ENCODE measurements at regions not wholly inside any gene's neighbourhood (a gene's known extent, or its start where the extent isn't known, plus 50 kb on each side); places are given as distances from the start of the nearest gene placed in this dataset.

- Histone ChIP-seq H3K4me3 (no peak overlapping the region), H3K27ac (no peak overlapping the region), H3K4me2 (peak overlapping the region in 3 of 11 experiments; percentile 1 to 4 (median 3); a peak in 3 of 22 replicates), H3K4me1 (peaks cover 22 to 37% (median 30%) of the 10 kb centered on the region in 10 experiments), H4K20me1 (no peaks in the 10 kb centered on the region), H3K9me3 (replicated peaks in 1 of 11) (peaks cover 22 to 41% (median 28%) of the 10 kb centered on the region in 11 experiments; a peak in 21 of 22 replicates), H3K9ac (no peak overlapping the region), H3K36me3 (no peaks in the 10 kb centered on the region), H3K27me3 (no peaks in the 10 kb centered on the region)
- TF ChIP-seq Cebpa-rat (IDR thresholded peaks at IDR 0.05), result no peak
Measured at GRCh38 chr2:102086150-102086872, 56.2 kb upstream of the IL1R1 start.

GRCh38 chr2:102091121-102091520 lies 51.4 kb upstream of the IL1R1 start:
- H3K9ac ChIP-seq, result no peak overlapping the region
- H3K4me3 ChIP-seq, result no peak overlapping the region
- peaks cover 0 to 17% (median 9%) of the 10 kb centered on the region in 10 experiments; a peak in 13 of 20 replicates for H3K4me1 ChIP-seq
- no peaks in the 10 kb centered on the region for H3K36me3 ChIP-seq
- TF ChIP-seq Cebpa-rat (IDR thresholded peaks at IDR 0.05), result no peak
- H3K27me3 ChIP-seq, result no peaks in the 10 kb centered on the region
- H3K4me2 ChIP-seq, result no peak overlapping the region
- no peaks in the 10 kb centered on the region for H4K20me1 ChIP-seq
- no peak overlapping the region for H3K27ac ChIP-seq
- peaks cover 22 to 48% (median 30%) of the 10 kb centered on the region in 11 experiments; a peak in 21 of 22 replicates for H3K9me3 ChIP-seq (replicated peaks in 1 of 11)

GRCh38 chr2:102091908-102092307 lies 50.6 kb upstream of the IL1R1 start:
- no peaks in the 10 kb centered on the region for H4K20me1 ChIP-seq
- no peak overlapping the region for H3K4me3 ChIP-seq
- no peak overlapping the region for H3K27ac ChIP-seq
- peaks cover 0 to 14% (median 8%) of the 10 kb centered on the region in 10 experiments; a peak in 10 of 20 replicates for H3K4me1 ChIP-seq
- no peaks in the 10 kb centered on the region for H3K27me3 ChIP-seq
- H3K9ac ChIP-seq, result no peak overlapping the region
- no peaks in the 10 kb centered on the region for H3K36me3 ChIP-seq
- peaks cover 22 to 48% (median 30%) of the 10 kb centered on the region in 11 experiments; a peak in 21 of 22 replicates for H3K9me3 ChIP-seq (replicated peaks in 1 of 11)
- no peak overlapping the region for H3K4me2 ChIP-seq
- no peak for TF ChIP-seq Cebpa-rat (IDR thresholded peaks at IDR 0.05)

- Histone ChIP-seq H3K4me1 (peaks cover 0 to 14% (median 8%) of the 10 kb centered on the region in 10 experiments; a peak in 10 of 20 replicates), H4K20me1 (no peaks in the 10 kb centered on the region), H3K4me2 (no peak overlapping the region), H3K9me3 (replicated peaks in 1 of 11) (peaks cover 17 to 43% (median 24%) of the 10 kb centered on the region in 11 experiments; a peak in 21 of 22 replicates), H3K36me3 (no peaks in the 10 kb centered on the region), H3K9ac (no peak overlapping the region), H3K27ac (no peak overlapping the region), H3K4me3 (no peak overlapping the region), H3K27me3 (no peaks in the 10 kb centered on the region)
- no peak for TF ChIP-seq Cebpa-rat (IDR thresholded peaks at IDR 0.05)
Measured at GRCh38 chr2:102092535-102092934, 50.0 kb upstream of the IL1R1 start.

Measured in BLaER1 treated with 17β-estradiol and CSF1 and Interleukin-3, amounts not matched to agents 10 nM and 100 nM (cell line).